ENCODE measurements at regions not wholly inside any gene's neighbourhood (a gene's known extent, or its start where the extent isn't known, plus 50 kb on each side); places are given as distances from the start of the nearest gene placed in this dataset.

- no peak overlapping the region for H3K4me3 ChIP-seq (ENCODE audit: low read depth, low read length)
- no peak for DNase-seq (ENCODE audit: low read depth)
- no peak for TF ChIP-seq CTCF (IDR thresholded peaks at IDR 0.05; ENCODE audit: insufficient read depth, low read length)
Observed at GRCh38 chr12:30824311-30824710, 69.6 kb upstream of the CAPRIN2 start.

DNA sequence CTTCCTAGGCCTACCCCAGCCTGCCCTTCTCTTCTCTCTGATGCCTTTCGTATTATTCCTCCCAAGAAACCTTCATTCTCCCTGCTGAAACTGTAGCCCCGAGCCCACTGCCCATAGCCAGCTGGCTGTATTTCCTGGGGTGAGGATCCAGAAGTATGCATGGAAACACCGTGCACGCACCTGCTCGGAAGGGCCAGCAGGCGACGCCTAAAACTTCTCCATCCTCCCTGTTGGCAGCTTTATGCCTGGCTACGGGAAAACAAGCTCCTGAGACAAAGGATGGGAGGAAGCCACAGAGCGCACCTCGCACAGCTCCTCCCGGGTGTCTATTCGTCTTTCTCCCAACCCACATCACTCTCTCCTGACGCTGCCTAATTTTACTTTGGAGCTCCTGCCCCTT lies 69.0 kb upstream of the CAPRIN2 start:
- no peak for DNase-seq (ENCODE audit: low read depth)
- H3K4me3 ChIP-seq (ENCODE audit: low read depth, low read length), result no peak overlapping the region
- TF ChIP-seq CTCF (IDR thresholded peaks at IDR 0.05; ENCODE audit: insufficient read depth, low read length), result no peak

- H3K4me3 ChIP-seq (ENCODE audit: low read depth, low read length), result peak overlapping the region; percentile 55
- TF ChIP-seq CTCF (IDR thresholded peaks at IDR 0.05; ENCODE audit: insufficient read depth, low read length), result peak; percentile 12
Observed at GRCh38 chr12:30823156-30823699, 68.5 kb upstream of the CAPRIN2 start.

DNA sequence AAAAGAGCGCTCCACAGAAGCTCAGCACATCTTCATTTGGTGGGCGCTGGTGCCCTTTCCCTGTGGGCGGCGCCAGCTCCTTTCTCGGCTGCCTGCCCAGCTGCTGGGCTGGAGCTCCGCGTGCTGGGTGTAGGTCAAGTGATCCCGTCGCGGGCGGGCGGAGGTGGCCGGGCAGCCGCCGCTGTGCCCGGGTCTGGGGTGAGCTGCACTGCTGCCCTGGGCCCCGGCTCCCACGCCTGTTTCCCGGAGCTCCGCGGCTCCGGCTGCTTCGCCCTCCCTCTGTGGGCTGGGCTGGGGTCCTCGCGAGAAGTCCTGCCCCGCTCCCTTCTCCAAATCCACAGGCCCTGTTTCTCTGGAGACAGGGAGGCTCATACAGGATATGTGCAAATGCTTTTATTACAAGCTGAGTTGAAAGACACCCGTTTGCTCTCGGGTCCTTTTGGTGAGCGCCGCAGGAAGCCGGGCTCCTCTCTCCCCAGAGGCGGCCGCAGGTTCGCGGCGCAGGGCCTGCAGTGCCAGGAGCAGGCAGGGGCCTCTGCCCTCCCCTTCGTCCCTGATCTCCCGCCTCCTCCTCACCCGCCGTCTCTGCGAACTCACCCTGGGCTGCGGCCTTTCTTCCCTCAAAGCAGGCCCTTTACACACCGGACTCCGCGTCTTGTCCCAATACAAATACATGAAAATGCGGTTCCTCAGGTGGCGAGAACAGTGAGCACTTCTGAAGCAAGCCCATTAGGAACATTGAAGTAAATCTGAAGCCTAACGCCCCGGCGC lies 67.8 kb upstream of the CAPRIN2 start:
- H3K4me3 ChIP-seq (ENCODE audit: low read depth, low read length), result peak overlapping the region; percentile 55
- peak; percentile 45 for DNase-seq (ENCODE audit: low read depth)
- no peak for TF ChIP-seq CTCF (IDR thresholded peaks at IDR 0.05; ENCODE audit: insufficient read depth, low read length)

More at GRCh38 chr12:30823156-30823699, 68.5 kb upstream of the CAPRIN2 start:
- DNase-seq (ENCODE audit: low read depth), result peak; percentile 5

DNA sequence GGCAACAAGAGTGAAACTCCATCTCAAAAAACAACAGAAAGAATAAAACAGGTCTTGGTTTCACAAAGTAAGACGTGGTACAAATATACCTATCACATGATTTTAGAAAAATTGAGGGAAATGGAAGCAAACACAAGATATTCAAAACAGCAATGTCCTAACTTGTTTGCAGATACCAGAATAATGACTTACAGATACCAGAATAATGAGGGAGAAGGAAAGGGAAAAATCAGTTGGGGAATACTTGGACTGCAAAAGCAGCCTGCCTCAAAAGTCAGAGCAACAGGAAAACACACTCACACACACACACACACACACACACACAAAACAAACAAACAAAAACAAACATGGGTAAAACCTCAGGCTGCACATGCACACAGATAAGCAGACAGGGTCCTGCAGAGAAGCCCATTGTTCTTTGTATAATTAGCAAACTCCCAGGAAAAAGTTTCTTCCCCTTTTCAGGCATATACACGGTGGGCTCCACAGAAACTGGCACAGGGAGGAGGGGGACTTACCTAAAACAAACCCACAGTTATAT lies 65.7 kb upstream of the CAPRIN2 start:
- H3K4me3 ChIP-seq (ENCODE audit: low read depth, low read length), result no peak overlapping the region
- DNase-seq (ENCODE audit: low read depth), result no peak
- no peak for TF ChIP-seq CTCF (IDR thresholded peaks at IDR 0.05; ENCODE audit: insufficient read depth, low read length)

GRCh38 chr12:30818562-30818961 lies 63.8 kb upstream of the CAPRIN2 start:
- H3K4me3 ChIP-seq (ENCODE audit: low read depth, low read length), result no peak overlapping the region
- no peak for TF ChIP-seq CTCF (IDR thresholded peaks at IDR 0.05; ENCODE audit: insufficient read depth, low read length)
- no peak for DNase-seq (ENCODE audit: low read depth)

Data from fibroblast of the aortic adventitia (primary cell).